ENCODE measurements at regions not wholly inside any gene's neighbourhood (a gene's known extent, or its start where the extent isn't known, plus 50 kb on each side); places are given as distances from the start of the nearest gene placed in this dataset.
"Not testable (repeated sequence)": the region's sequence is repeated elsewhere in the genome, so short reads cannot be mapped to it uniquely, and the experiment has no call there.

DNA sequence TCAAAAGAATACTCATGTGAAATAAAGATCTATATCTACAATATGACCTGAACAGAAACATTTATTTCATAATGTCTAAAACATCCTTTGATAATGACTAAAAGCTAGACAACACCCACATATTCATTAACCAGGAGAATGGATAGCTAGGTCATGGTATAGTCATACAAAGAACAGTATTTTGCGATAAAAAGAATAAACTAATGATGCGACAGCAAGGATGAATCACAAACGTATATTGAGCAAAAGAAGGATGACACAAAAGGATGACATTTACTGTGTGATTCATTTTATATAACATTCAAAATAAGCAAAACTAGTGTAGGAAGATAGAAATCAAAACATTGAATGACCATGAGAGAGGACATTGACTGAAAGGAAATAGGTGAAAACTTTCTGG, 1233.1 kb downstream of the OTOL1 start:
- Mint-ChIP-seq H3K4me3 (ENCODE audit: unreplicated experiment) (no peak overlapping the region), H3K27ac (ENCODE audit: unreplicated experiment) (no peak overlapping the region), H3K9me3 (ENCODE audit: unreplicated experiment) (peaks cover 3% of the 10 kb centered on the region), H3K27me3 (ENCODE audit: low read depth, unreplicated experiment) (no peaks in the 10 kb centered on the region), H3K4me1 (ENCODE audit: low read depth, unreplicated experiment) (no peaks in the 10 kb centered on the region), H3K36me3 (ENCODE audit: low read depth, unreplicated experiment) (no peaks in the 10 kb centered on the region)
- H3K9ac ChIP-seq (ENCODE audit: low read length): no peak overlapping the region
- no peaks in the 10 kb centered on the region for H4K20me1 ChIP-seq (ENCODE audit: insufficient read depth, low read length)
- H3K27ac ChIP-seq (ENCODE audit: low read depth, low read length): no peak overlapping the region
- H3K4me2 ChIP-seq (ENCODE audit: low read length): no peak overlapping the region
- H3K27me3 ChIP-seq (ENCODE audit: insufficient read depth, low read length): no peaks in the 10 kb centered on the region
- DNase-seq (ENCODE audit: low read depth) (peak; percentile 10), FAIRE-seq (no peak)
- no peaks in the 10 kb centered on the region for H3K79me2 ChIP-seq (ENCODE audit: insufficient read depth, low read length)
- TF ChIP-seq, protein P1, sequence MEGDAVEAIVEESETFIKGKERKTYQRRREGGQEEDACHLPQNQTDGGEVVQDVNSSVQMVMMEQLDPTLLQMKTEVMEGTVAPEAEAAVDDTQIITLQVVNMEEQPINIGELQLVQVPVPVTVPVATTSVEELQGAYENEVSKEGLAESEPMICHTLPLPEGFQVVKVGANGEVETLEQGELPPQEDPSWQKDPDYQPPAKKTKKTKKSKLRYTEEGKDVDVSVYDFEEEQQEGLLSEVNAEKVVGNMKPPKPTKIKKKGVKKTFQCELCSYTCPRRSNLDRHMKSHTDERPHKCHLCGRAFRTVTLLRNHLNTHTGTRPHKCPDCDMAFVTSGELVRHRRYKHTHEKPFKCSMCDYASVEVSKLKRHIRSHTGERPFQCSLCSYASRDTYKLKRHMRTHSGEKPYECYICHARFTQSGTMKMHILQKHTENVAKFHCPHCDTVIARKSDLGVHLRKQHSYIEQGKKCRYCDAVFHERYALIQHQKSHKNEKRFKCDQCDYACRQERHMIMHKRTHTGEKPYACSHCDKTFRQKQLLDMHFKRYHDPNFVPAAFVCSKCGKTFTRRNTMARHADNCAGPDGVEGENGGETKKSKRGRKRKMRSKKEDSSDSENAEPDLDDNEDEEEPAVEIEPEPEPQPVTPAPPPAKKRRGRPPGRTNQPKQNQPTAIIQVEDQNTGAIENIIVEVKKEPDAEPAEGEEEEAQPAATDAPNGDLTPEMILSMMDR (IDR thresholded peaks at IDR 0.05; ENCODE audit: insufficient read depth, low read depth, low read length): no peak
- no peak for TF ChIP-seq EZH2 (IDR thresholded peaks at IDR 0.05; ENCODE audit: insufficient read depth, low read length)
- no peaks in the 10 kb centered on the region for H3K4me1 ChIP-seq (ENCODE audit: insufficient read depth, low read length)
- H3K4me3 ChIP-seq (ENCODE audit: insufficient read depth, low read depth, low read length): no peak overlapping the region
- H3K9me3 ChIP-seq (ENCODE audit: insufficient read depth, low read depth, low read length): no peaks in the 10 kb centered on the region
- H3K36me3 ChIP-seq (ENCODE audit: insufficient read depth, low read length): no peaks in the 10 kb centered on the region
- H2AFZ ChIP-seq (ENCODE audit: low read depth, low read length): no peak overlapping the region

DNA sequence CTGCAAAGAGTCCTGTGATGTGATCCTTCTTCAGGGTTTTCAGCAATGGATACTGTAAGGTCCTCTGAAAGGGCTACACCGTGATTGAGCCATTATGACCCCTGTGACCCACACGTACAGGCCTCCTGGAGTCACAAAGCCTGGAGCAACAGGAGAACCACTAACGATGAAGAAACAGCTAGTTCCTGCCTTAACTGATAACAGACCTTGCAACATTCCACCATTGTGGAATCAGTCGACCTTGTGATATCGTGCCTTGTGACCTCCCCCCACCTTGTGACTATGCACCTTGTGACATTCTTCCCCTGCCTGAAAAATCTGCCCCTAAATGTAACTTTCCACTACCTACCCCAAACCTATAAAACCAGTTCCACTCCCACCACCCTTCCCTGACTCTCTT, 1235.4 kb downstream of the OTOL1 start:
- H3K9ac ChIP-seq (ENCODE audit: low read length); H3K4me1 ChIP-seq (ENCODE audit: insufficient read depth, low read length); H2AFZ ChIP-seq (ENCODE audit: low read depth, low read length); H3K27ac ChIP-seq (ENCODE audit: low read depth, low read length); H3K4me3 ChIP-seq (ENCODE audit: insufficient read depth, low read depth, low read length); H3K27me3 Mint-ChIP-seq (ENCODE audit: low read depth, unreplicated experiment); H4K20me1 ChIP-seq (ENCODE audit: insufficient read depth, low read length); H3K36me3 ChIP-seq (ENCODE audit: insufficient read depth, low read length); H3K4me2 ChIP-seq (ENCODE audit: low read length); DNase-seq (ENCODE audit: low read depth); H3K4me3 Mint-ChIP-seq (ENCODE audit: unreplicated experiment); H3K27ac Mint-ChIP-seq (ENCODE audit: unreplicated experiment); FAIRE-seq; H3K27me3 ChIP-seq (ENCODE audit: insufficient read depth, low read length); H3K79me2 ChIP-seq (ENCODE audit: insufficient read depth, low read length); H3K9me3 ChIP-seq (ENCODE audit: insufficient read depth, low read depth, low read length); H3K36me3 Mint-ChIP-seq (ENCODE audit: low read depth, unreplicated experiment); H3K9me3 Mint-ChIP-seq (ENCODE audit: unreplicated experiment); H3K4me1 Mint-ChIP-seq (ENCODE audit: low read depth, unreplicated experiment): not testable (repeated sequence)

DNA sequence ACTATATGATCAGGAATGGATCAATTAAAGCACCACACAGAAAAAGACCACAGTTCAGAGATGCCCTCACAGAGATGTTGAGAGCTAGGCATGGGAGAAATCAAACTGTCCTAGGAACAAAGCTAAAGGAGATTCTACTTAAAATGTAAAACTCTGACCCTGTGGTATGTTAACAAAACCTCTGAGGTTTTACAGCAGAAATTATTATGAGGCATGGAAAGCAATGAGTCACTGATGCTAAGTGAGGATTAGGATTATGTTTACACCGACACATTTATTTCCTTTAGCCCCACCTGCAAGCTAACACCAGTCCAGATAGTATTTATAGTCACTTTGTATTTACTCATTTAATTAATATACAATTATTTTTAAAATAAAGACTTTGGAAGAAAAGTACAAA, 1242.2 kb downstream of the OTOL1 start:
- no peaks in the 10 kb centered on the region for H3K36me3 ChIP-seq (ENCODE audit: insufficient read depth, low read length)
- no peak overlapping the region for H3K4me3 ChIP-seq (ENCODE audit: insufficient read depth, low read depth, low read length)
- TF ChIP-seq, protein P1 (IDR thresholded peaks at IDR 0.05; ENCODE audit: insufficient read depth, low read depth, low read length): no peak
- TF ChIP-seq EZH2 (IDR thresholded peaks at IDR 0.05; ENCODE audit: insufficient read depth, low read length): no peak
- no peak for FAIRE-seq
- no peaks in the 10 kb centered on the region for H3K27me3 Mint-ChIP-seq (ENCODE audit: low read depth, unreplicated experiment)
- H3K36me3 Mint-ChIP-seq (ENCODE audit: low read depth, unreplicated experiment): no peaks in the 10 kb centered on the region
- H3K27me3 ChIP-seq (ENCODE audit: insufficient read depth, low read length): no peaks in the 10 kb centered on the region
- peak; percentile 18 for DNase-seq (ENCODE audit: low read depth)
- no peak overlapping the region for H2AFZ ChIP-seq (ENCODE audit: low read depth, low read length)
- no peaks in the 10 kb centered on the region for H4K20me1 ChIP-seq (ENCODE audit: insufficient read depth, low read length)
- no peak overlapping the region for H3K4me2 ChIP-seq (ENCODE audit: low read length)
- H3K4me1 Mint-ChIP-seq (ENCODE audit: low read depth, unreplicated experiment): peaks cover 6% of the 10 kb centered on the region
- no peak overlapping the region for H3K27ac ChIP-seq (ENCODE audit: low read depth, low read length)
- H3K9ac ChIP-seq (ENCODE audit: low read length): no peak overlapping the region
- no peaks in the 10 kb centered on the region for H3K9me3 ChIP-seq (ENCODE audit: insufficient read depth, low read depth, low read length)
- H3K9me3 Mint-ChIP-seq (ENCODE audit: unreplicated experiment): no peaks in the 10 kb centered on the region
- H3K4me1 ChIP-seq (ENCODE audit: insufficient read depth, low read length): no peaks in the 10 kb centered on the region
- no peaks in the 10 kb centered on the region for H3K79me2 ChIP-seq (ENCODE audit: insufficient read depth, low read length)
- H3K27ac Mint-ChIP-seq (ENCODE audit: unreplicated experiment): no peak overlapping the region
- H3K4me3 Mint-ChIP-seq (ENCODE audit: unreplicated experiment): no peak overlapping the region
